Small intestine (tissue), 7 donors: ENCODE measurements at regions not wholly inside any gene's neighbourhood (a gene's known extent, or its start where the extent isn't known, plus 50 kb on each side); places are given as distances from the start of the nearest gene placed in this dataset.

Source experiments
- DNase-seq, 2 donors: peaks; one replicate each; pipeline versions ENCODE4 v3.0.0 to v3.0.0-alpha.2; 2013
- FAIRE-seq: peaks from 2 replicates; lab custom pipeline; 2012; peaks lifted over from hg19 to GRCh38; lab: Jason Lieb, UNC
- H3K27ac ChIP-seq, 3 donors: one replicate each; pipeline ENCODE4 v1.5.1; 2013; ENCODE audit warnings: low read length in 2 of 3, mild to moderate bottlenecking in 2 of 3, control low read depth in 1 of 3, inconsistent platforms in 1 of 3, low read depth in 1 of 3, moderate library complexity in 1 of 3
- H3K27me3 ChIP-seq, 3 donors: one replicate each; pipeline ENCODE4 v1.6.1; 2013; ENCODE audit warnings: low read length in 3 of 3, inconsistent platforms in 1 of 3; ENCODE audit not compliant: control insufficient read depth in 3 of 3, insufficient read depth in 3 of 3
- H3K36me3 ChIP-seq, 3 donors: one replicate each; pipeline ENCODE4 v1.6.1; 2013; ENCODE audit warnings: low read length in 3 of 3, inconsistent platforms in 1 of 3, low read depth in 1 of 3, mild to moderate bottlenecking in 1 of 3, moderate library complexity in 1 of 3; ENCODE audit not compliant: control insufficient read depth in 3 of 3, insufficient read depth in 2 of 3
- H3K4me1 ChIP-seq, 3 donors: one replicate each; pipeline ENCODE4 v1.6.1; 2013; ENCODE audit warnings: low read length in 2 of 3, inconsistent platforms in 1 of 3, low read depth in 1 of 3, mild to moderate bottlenecking in 1 of 3, moderate library complexity in 1 of 3; ENCODE audit not compliant: control insufficient read depth in 3 of 3, insufficient read depth in 2 of 3
- H3K4me3 ChIP-seq, 3 donors: one replicate each; pipeline ENCODE4 v1.5.1; 2013; ENCODE audit warnings: low read length in 3 of 3, control low read depth in 1 of 3, inconsistent platforms in 1 of 3, low read depth in 1 of 3, mild to moderate bottlenecking in 1 of 3, moderate library complexity in 1 of 3
- H3K9me3 ChIP-seq, 2 donors: one replicate each; pipeline ENCODE4 v1.6.1; 2013; ENCODE audit warnings: low read depth in 1 of 2, low read length in 1 of 2; ENCODE audit not compliant: control insufficient read depth in 2 of 2, insufficient read depth in 1 of 2
- WGBS, 3 donors: extraction: QIAGEN DNeasy Blood & Tissue Kit; methylation state at CpG; one replicate each; pipeline ENCODE4 v1.1.7; 2013; 5-methylcytosine and 5-hydroxymethylcytosine counted together
- donor health status: healthy with polysubstance abuse.
- donor health status: control.
- donor health status: control.
- donor health status: Bipolar disorder and iron deficiency.
- donor health status: healthy.

DNA sequence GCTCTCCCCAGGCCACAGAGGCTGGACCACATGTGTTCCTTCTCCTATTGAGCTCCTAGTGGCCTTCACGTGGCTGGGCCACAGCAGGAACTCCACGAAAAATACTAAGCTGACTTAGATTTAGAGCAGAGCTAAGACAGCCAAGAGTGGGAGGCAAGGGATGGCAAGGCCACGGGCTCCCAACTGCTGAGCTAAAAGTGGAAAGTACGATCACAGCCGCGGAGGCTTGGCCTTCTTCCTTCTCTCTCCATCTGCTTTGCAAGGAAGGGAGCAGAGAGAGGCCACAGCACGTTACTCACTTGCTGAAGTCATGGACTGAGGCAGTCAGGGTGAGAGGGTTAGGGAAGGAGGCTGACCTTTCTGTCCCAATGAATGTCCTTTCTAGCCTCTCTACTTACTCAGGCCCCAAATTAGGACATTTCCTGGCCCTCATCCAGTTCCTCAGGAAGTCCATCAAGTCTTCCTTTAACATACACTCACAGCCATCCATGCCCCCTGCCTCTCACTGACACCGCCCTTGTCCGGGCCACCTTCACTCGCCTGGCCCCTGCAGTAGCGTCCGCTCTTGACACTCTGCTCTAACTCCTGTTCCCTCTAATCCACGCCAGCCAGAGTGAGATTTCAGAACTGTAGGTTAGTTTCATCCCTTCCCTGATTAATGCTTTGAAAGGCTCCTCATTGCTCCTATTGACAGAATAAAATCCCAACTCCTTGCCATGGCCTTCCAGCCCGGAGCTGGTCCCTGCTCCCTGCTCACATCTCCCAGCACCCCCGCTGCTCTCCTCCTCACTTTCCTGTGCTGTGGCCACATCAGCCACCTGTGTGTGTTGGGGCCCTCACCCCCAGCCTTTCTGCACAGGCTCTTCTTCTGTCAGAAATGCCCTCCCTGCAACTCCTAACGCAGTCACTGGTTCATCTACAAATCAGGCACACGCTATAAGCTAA is 204.2 kb downstream of the CYP26B1 start:
- H3K36me3 ChIP-seq: no peaks in the 10 kb centered on the region
- no peak overlapping the region for H3K4me3 ChIP-seq
- DNase-seq (no peak), FAIRE-seq (no peak)
- no peaks in the 10 kb centered on the region for H3K9me3 ChIP-seq
- peaks cover 0 to 3% (median 0%) of the 10 kb centered on the region in 3 donors for H3K4me1 ChIP-seq
- H3K27ac ChIP-seq: no peak overlapping the region
- WGBS, 3 donors: 83 to 95% (median 85%) methylated on average over 17 of the region's 17 CpGs
- H3K27me3 ChIP-seq: no peaks in the 10 kb centered on the region

DNA sequence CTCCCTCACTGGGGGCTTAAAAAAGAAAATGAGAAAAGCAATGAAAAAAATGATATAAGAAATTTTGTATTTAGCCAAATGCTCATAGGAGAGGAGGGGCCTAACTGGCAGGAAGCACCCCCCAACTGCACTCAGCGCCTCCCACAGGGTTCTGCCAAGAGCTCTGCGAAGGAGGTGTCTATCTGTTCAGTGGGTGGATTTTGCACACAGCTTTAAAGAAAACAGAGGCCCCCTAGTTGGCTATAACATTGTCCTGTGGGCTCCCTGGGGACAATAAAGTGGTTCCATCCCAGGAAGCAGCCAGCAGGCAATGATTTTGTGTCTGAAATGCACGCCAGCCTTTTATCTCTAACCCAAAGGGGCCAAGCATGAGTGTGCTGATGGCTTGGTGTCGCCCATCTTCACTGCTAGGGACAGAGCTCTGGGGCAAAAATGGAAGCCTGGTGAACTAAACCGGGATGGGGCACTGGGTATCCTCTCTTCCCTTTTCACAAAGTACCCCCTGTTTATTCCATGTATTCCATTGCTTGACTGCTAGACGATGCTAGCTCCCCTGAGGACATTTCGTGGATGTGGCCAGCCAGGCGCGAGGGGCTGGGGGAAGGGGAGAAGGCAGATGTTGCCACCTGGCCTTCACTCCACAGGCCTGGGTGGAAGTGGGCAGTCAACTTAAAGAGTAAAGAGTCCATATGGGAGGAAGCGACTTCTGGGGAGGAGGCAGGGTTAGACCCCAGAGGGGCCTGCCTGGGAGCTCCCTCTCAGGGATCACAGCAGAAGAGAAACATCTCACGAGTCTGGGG is 205.7 kb downstream of the CYP26B1 start:
- Histone ChIP-seq H3K36me3 (no peaks in the 10 kb centered on the region), H3K9me3 (no peaks in the 10 kb centered on the region), H3K4me3 (no peak overlapping the region), H3K27ac (no peak overlapping the region), H3K27me3 (no peaks in the 10 kb centered on the region), H3K4me1 (peaks cover 0 to 3% (median 0%) of the 10 kb centered on the region in 3 donors)
- FAIRE-seq (no peak), DNase-seq (no peak)
- WGBS, 3 donors: 83 to 94% (median 85%) methylated on average over 11 of the region's 11 CpGs

DNA sequence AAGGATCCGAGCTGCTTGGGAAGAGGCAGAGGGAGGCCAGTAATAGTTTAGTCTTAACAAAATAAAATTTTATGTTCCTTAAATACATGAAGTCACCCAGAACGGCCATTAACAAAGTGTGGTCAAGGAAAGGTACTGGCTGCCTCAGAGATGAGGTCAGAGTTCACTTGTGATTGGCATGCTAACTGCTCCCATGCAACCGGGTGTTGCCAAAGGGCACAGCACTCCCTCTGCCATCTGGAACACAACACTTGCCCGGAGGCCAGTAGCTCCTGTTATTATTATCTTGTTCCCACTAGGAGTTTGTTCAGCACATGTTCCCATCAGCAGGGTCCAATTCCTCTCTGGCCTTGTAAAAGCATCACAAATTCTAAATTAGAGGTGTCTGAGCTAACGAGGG is 207.0 kb downstream of the CYP26B1 start:
- no peaks in the 10 kb centered on the region for H3K36me3 ChIP-seq
- peak in 1 of 2 donors; percentile 84 for DNase-seq
- no peak overlapping the region for H3K4me3 ChIP-seq
- no peaks in the 10 kb centered on the region for H3K9me3 ChIP-seq
- WGBS, 3 donors: 28 to 56% (median 46%) methylated on average over 5 of the region's 5 CpGs
- H3K4me1 ChIP-seq: peaks cover 0 to 3% (median 0%) of the 10 kb centered on the region in 3 donors
- no peak overlapping the region for H3K27ac ChIP-seq
- no peaks in the 10 kb centered on the region for H3K27me3 ChIP-seq
- no peak for FAIRE-seq

DNA sequence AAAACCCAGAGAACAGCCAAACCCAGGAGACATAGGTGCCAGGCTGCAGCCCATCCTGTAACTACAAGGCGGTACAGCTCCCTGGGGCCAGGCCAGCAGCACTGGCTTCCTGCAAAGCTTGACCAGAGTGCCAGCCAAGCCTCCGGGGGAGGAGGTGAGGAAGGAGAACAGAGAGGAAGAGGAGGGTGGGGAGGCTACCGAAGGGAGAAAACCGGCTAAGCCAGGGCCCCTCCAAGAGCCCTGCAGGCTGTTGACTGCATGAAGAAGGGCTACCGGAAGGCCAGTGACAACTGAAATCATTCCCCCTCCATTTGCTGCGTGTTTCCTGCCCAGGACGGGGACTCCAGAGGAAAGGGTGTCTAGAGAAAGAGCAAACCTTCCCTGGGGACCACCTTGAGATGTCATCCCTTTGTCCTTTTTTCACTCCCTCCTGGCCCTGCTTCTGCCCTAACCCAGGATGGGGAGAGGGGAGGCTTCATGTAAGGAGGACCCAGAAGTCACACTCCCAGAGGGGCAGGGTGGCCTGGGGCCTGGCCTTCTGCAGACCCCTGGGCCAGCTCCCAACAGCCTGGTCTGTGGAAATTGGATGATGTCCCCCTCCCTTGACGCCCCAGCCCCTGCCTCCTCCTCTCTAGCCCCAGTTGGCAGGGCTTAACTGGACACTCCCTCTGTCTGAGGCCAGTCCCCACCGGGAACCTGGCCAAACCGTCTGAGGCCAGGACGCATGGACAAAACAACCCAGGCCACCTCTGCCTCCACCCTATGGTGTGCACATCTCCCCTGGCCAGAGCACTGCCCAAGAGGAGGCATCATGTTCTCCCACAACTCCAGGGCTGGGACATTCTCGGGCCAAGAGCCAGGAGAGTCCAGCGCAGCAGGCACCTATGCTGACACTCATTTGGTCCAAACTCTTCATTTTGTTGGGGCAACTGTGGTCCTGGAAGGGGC is 207.8 kb downstream of the CYP26B1 start:
- DNase-seq: no peak
- Histone ChIP-seq H3K27me3 (no peaks in the 10 kb centered on the region), H3K27ac (no peak overlapping the region), H3K4me1 (peaks cover 0 to 4% (median 3%) of the 10 kb centered on the region in 3 donors), H3K4me3 (no peak overlapping the region), H3K36me3 (no peaks in the 10 kb centered on the region), H3K9me3 (no peaks in the 10 kb centered on the region)
- no peak for FAIRE-seq
- 80 to 93% (median 86%) methylated on average over 12 to 13 of the region's 13 CpGs for WGBS, 3 donors

DNA sequence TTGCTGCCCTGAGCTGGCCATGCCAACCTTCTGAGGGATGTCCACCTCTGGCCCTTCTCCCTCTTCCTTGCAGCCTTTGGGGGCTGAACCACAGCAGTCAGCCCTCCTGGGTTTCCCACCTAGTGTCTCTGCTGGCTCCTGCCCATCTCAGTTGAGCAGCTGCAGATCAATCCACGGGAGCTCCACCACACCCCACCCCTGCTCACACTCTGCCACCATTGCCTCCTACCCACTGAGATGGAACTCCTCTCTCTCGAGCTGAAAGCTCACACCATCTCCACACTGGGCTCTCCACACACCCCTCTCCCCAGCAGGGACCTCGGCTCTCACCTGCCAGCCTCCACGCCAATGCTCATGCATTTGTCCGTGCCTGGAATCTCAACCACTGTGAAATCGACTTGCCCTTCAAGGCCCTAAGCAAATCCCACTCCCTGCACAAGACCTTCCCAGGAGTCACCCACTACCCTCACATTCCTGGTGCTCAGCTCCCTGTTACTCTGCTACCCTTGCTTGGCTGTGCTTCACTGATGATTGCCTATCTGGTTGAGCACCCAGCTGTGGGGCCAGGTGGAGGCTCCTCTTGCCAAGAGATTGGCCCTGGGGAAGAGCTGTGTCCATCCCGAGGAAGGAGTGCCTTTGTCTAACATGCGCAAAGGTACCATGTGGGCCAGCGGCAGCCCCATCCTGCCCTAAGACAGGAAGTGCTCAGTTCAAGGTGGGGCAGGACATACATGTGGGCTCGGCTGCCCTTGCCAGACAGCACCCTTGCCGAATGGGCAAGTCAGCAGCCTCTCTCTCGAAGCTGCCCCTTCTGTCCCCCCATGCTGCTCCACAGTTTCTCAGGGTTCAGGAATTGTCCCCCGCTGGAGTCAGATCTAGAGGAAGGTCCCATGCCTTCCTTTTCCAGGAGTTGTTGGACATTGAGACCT is 208.7 kb downstream of the CYP26B1 start:
- 86 to 94% (median 91%) methylated on average over 13 of the region's 13 CpGs for WGBS, 3 donors
- no peak for DNase-seq

DNA sequence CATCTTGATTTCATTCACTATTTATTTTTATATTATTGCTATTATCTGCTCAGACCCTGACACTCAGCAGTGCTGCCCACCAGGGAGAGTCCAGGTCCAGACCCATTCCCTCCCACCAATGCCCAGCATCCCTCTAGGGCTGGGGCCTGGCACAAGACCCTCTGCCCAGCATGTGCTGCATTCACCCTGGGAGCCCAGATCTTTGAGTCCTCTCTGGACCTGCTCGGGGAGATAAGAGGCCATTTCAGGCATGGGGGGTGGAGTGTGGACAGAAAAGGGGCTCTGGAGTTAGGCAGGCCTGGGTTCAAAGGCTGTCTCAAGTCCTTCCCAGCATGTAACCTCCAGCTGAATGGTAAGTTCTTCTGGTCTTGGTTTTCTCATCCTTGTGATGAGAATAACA is 209.6 kb downstream of the CYP26B1 start:
- Histone ChIP-seq H3K27ac (no peak overlapping the region), H3K9me3 (no peaks in the 10 kb centered on the region), H3K36me3 (no peaks in the 10 kb centered on the region), H3K4me3 (no peak overlapping the region), H3K4me1 (peaks cover 0 to 13% (median 3%) of the 10 kb centered on the region in 3 donors), H3K27me3 (no peaks in the 10 kb centered on the region)
- DNase-seq (no peak), FAIRE-seq (no peak)
- WGBS, 3 donors: 81 to 83% (median 83%) methylated on average over 1 of the region's 1 CpG

More for the DNA sequence above, 208.7 kb downstream of the CYP26B1 start:
- Histone ChIP-seq H3K27me3 (no peaks in the 10 kb centered on the region), H3K27ac (no peak overlapping the region), H3K9me3 (no peaks in the 10 kb centered on the region), H3K4me1 (peaks cover 0 to 13% (median 3%) of the 10 kb centered on the region in 3 donors), H3K36me3 (no peaks in the 10 kb centered on the region), H3K4me3 (no peak overlapping the region)
- no peak for FAIRE-seq

DNA sequence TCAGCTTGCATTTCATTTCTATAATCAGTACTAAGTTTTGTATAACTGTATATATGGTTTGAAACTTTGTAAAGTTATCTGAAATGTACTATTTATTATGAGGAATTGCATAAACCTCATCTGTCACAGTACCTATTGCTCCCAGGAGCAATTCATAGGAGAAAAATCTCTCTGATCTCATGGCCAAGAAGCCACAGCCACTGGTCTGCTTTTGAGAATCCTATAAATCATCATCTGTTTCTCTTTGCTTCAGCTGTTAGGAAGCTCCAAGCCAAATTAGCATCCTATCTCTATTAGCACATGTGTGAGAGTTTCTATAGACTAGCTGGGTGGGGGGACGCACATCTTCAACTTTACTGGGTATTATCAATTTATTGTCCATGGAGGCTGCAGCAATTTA is 210.3 kb downstream of the CYP26B1 start:
- DNase-seq (no peak), FAIRE-seq (no peak)
- WGBS, 3 donors: 91 to 97% (median 92%) methylated on average over 1 of the region's 1 CpG
- no peaks in the 10 kb centered on the region for H3K27me3 ChIP-seq
- no peaks in the 10 kb centered on the region for H3K36me3 ChIP-seq
- H3K27ac ChIP-seq: no peak overlapping the region
- no peak overlapping the region for H3K4me3 ChIP-seq
- no peaks in the 10 kb centered on the region for H3K9me3 ChIP-seq
- H3K4me1 ChIP-seq: peaks cover 0 to 13% (median 3%) of the 10 kb centered on the region in 3 donors
